Stimulated activated CD8-positive, alpha-beta memory T cell treated with anti-CD3 and anti-CD28 coated beads, Interleukin-12 subunit alpha, Interleukin-12 subunit beta, amount 100 ng/mL, for 24 hours (primary cell): ENCODE measurements at regions not wholly inside any gene's neighbourhood (a gene's known extent, or its start where the extent isn't known, plus 50 kb on each side); places are given as distances from the start of the nearest gene placed in this dataset.
"Not testable (repeated sequence)": the region's sequence is repeated elsewhere in the genome, so short reads cannot be mapped to it uniquely, and the experiment has no call there.

Source experiments
- DNase-seq: peaks from one replicate; pipeline ENCODE4 v3.0.0-alpha.2; 2020; ENCODE audit errors: extremely low read depth

GRCh38 chr5:99906776-99907175 is 628.4 kb upstream of the FAM174A start:
- DNase-seq = no peak

GRCh38 chr5:99901972-99902371 is 633.2 kb upstream of the FAM174A start:
- no peak for DNase-seq

- no peak for DNase-seq
Measured at GRCh38 chr5:99900302-99900852, 634.8 kb upstream of the FAM174A start.

GRCh38 chr5:99879791-99880511 is 655.2 kb upstream of the FAM174A start:
- DNase-seq = no peak

GRCh38 chr5:99878830-99879229 is 656.3 kb upstream of the FAM174A start:
- no peak for DNase-seq

GRCh38 chr5:99866740-99867139 is 668.4 kb upstream of the FAM174A start:
- no peak for DNase-seq

GRCh38 chr5:99865159-99865558 is 670.0 kb upstream of the FAM174A start:
- DNase-seq = no peak

GRCh38 chr5:99835791-99836190 is 699.4 kb upstream of the FAM174A start:
- DNase-seq = no peak

- no peak for DNase-seq
Measured at GRCh38 chr5:99827136-99827535, 708.0 kb upstream of the FAM174A start.

GRCh38 chr5:99817796-99818195 is 717.4 kb upstream of the FAM174A start:
- DNase-seq = no peak

GRCh38 chr5:99814321-99815063 is 720.7 kb upstream of the FAM174A start:
- DNase-seq = no peak

- DNase-seq = no peak
Measured at GRCh38 chr5:99808657-99809230, 726.4 kb upstream of the FAM174A start.

GRCh38 chr5:99807346-99807745 is 727.8 kb upstream of the FAM174A start:
- no peak for DNase-seq

- no peak for DNase-seq
Measured at GRCh38 chr5:99795031-99795430, 740.1 kb upstream of the FAM174A start.

- DNase-seq = no peak
Measured at GRCh38 chr5:99788482-99788881, 746.7 kb upstream of the FAM174A start.

- no peak for DNase-seq
Measured at GRCh38 chr5:99775189-99775588, 760.0 kb upstream of the FAM174A start.

GRCh38 chr5:99773290-99773689 is 761.9 kb upstream of the FAM174A start:
- DNase-seq = no peak

- no peak for DNase-seq
Measured at GRCh38 chr5:99771296-99771695, 763.9 kb upstream of the FAM174A start.

GRCh38 chr5:99765011-99765410 is 770.2 kb upstream of the FAM174A start:
- no peak for DNase-seq

- DNase-seq = no peak
Measured at GRCh38 chr5:99763021-99763774, 772.0 kb upstream of the FAM174A start.

GRCh38 chr5:99747342-99747741 is 787.8 kb upstream of the FAM174A start:
- DNase-seq = no peak

- DNase-seq = not testable (repeated sequence)
Measured at GRCh38 chr5:99733146-99733545, 802.0 kb upstream of the FAM174A start.
